HG02623 (cell line): ENCODE measurements at regions not wholly inside any gene's neighbourhood (a gene's known extent, or its start where the extent isn't known, plus 50 kb on each side); places are given as distances from the start of the nearest gene placed in this dataset.

ENCODE experiments used
- ATAC-seq: cut with Tn5 transposase; IDR thresholded peaks from one replicate; pipeline ENCODE4 v1.9.1; 2021; ENCODE audit warnings: moderate library complexity; ENCODE audit not compliant: unreplicated experiment

DNA sequence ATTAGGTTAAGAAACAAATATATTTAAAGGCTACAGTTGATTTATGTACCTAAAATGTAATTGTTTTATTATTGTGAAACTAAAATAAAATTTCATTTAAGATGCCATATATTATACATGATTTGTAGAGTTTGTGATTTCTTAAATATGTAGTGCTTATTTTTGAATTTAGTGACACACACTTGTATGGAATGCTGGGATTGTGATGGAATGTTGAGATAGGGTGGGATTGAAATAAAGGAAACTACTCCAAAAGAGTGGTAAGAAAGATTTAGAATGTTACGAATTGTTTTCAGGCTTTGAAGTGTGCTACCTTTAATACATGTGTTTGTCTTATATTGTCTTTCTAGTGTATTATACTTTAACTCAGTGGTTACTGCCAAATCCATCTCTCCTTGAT lies 330.3 kb upstream of the PITX2 start:
- no peak for ATAC-seq

DNA sequence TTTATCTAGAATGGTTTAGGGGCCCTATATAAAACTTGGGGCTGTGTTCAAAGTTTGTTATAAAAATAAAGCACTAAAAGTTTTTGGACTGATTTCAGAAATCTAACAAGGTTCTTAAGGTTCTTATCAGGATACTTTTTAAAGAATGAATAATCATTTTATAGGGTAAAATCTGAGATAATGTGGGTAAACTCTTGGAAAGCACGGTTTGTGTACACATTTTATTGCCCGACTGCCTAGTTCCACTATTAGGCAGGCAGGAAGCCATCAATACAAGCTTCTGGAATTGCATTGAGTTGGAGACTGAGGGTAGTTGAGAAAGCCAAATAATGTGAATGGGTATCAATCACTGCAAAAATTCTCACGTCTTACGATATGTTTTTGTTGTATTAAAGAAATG lies 331.0 kb upstream of the PITX2 start:
- no peak for ATAC-seq

DNA sequence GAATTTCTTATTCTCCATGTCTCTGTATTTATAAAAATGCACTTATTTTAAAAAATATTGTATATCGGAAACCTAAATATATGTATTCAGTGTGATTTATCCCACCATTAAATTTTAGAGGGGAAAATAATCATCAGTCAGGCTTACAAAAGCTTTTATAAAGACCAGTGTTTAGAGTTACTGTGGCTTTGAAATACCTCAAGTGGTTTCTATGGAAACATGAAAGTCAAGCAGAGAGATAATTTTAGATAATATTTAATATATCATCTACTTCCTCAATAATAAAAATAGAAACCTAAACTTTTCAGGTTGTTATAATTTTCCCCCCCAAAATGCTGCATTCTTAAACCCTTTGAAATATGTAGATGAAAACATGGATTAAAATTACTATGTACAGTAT lies 332.9 kb upstream of the PITX2 start:
- no peak for ATAC-seq

GRCh38 chr4:110959041-110959643 lies 336.3 kb upstream of the PITX2 start:
- no peak for ATAC-seq

- no peak for ATAC-seq
Measured at GRCh38 chr4:110961066-110961465, 338.2 kb upstream of the PITX2 start.

DNA sequence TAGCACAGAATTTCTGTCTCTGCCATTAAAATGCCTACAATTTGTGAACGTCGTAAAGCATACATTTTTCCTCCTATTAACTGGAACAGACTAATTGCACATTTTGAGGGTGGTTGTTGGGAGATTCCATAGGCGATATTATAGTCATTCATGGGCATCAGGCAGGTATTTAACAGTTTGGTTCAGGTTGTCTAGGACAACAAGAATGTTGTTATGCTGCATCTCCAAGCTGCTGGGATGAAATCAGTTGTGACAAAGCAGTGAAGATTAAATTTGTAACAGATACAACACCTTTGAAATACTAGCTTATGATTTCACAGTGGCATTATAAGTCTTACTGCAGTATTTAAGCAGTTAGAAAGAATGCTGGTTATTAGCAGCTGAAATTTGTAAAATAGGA lies 339.7 kb upstream of the PITX2 start:
- no peak for ATAC-seq

- ATAC-seq = no peak
Measured at GRCh38 chr4:110963662-110964280, 340.9 kb upstream of the PITX2 start.

- no peak for ATAC-seq
Measured at GRCh38 chr4:110967936-110968335, 345.1 kb upstream of the PITX2 start.

DNA sequence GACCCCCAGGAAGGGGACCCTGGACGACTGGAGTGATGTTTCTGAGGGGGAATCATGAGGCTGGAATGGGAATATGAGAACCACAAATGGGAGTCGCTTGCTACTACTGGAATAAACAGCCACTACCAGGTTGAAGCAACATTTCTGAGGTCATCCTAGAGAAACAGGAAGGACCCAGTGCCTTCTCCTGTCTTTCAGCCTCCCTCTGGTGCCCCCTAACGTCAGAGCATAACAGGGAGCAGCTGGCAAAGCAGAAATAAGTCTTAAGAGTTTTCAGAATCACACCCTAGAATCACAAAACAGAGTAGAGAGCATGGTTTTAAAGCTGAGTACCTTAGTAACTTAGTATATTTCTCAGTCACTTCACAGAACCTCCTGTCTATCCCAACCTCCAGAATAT lies 347.8 kb upstream of the PITX2 start:
- ATAC-seq = peak; percentile 60

DNA sequence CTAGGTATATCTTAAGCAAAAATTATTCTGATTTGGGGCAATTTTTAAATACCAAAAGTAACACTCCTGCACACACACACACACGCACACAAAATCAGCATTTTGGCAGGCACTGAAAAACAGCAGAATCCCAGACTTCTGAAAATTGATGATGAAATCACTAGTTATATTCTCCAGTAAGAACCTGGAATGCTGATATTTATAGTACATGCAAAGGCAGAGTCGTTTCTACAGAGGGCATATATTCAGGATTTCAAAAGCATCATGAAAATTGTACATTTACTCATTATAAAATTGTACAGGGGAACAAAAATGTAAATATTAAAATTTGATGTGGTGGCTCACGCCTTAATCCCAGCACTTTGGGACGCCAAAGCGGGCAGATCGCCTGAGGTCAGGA lies 352.5 kb upstream of the PITX2 start:
- ATAC-seq = no peak

DNA sequence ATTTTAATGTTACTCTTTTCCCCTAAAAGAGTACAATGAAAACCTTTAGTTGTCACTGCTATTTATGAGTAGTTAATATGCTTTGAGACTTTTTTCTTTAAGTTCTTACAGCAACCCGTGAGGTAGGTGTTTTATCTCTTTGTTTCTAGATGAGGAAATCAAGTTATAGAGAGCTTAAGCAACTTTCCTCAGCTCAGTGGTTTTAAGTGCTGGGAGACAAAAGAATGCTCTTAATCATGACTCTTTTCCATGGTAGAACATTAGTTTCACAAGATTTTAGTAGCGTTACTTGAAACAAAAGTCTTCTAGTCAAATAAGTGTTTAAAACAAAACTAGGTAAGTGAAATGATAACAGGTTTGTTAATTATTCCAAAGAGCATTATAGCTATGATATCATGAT lies 354.7 kb upstream of the PITX2 start:
- no peak for ATAC-seq

GRCh38 chr4:110978761-110979160 lies 355.9 kb upstream of the PITX2 start:
- no peak for ATAC-seq

- no peak for ATAC-seq
Measured at GRCh38 chr4:110982486-110982885, 359.6 kb upstream of the PITX2 start.

DNA sequence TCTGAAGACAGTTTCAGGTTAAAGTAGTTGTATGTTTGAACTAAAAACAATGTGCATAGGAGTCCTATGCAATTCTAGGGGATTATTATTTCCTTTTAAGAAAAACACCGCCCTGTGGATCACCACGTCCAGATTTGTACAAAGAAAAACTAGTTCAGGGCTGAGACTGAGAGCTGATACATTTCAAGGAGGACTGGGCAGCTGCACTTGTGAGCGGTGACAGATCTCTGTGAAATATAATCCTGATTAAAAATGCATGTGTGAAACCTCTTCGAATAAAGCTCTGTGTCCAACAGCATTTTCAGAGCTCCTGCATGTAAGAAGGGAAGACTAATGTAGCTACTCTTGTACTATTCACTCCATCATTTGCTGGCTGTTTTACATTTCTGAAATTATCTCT lies 365.8 kb upstream of the PITX2 start:
- no peak for ATAC-seq

DNA sequence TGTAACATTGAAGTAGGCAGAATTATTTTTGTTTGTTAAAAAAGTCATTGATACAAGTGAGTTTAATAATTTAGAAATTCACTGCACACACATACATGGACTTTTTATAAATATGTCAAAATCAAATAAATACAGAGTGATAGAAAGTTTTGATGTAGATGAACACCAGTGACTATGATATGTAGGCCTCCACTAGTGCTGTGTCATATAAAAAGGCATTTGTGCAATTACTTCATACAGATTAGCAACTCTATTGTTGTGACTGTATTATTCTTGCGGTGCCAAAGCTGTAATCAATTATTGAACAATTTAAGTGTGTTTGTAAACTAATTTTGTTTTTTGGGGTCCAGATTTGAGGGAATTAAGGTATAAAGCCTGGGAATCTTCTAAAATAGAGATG lies 366.2 kb upstream of the PITX2 start:
- ATAC-seq = no peak

- no peak for ATAC-seq
Measured at GRCh38 chr4:110994781-110995180, 371.9 kb upstream of the PITX2 start.

GRCh38 chr4:110998320-110998719 lies 375.4 kb upstream of the PITX2 start:
- ATAC-seq = no peak

DNA sequence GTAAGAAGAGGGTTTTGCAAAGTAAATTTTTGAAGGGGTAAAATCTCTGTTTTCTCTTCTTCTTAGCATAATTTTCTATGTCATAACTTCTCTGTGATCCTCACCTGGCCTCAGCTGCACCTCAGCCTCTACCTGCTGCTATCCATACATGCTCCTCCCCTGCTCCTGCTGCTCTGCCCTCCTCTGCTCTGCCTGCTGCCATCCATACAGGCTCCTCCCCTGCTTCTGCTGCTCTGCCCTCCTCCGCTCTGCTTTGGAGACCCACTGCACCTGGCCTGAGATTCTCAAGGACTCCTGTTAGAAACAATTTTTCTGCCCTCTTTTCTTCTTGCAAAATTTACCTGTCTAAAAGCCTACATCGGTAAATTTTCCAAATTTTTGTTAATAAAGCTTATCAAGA lies 388.6 kb upstream of the PITX2 start:
- ATAC-seq = no peak

DNA sequence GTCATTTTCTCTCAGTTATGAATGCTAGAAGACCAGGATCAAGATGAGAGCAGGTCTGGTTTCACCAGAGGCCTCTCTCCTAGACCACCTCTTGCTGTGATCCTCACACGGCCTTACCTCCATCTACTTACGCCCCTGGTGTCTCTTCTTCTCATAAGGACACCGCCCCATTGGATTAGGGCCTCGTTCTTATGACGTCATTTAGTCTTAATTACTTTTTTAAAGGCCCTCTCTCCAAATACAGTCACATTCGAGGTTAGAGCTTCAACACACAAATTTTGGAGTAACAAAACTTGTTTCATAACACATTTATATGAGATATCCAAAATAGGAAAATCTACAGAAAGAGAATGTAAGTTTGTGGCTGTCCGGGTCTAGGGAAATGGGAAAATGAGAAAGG lies 391.0 kb upstream of the PITX2 start:
- no peak for ATAC-seq

GRCh38 chr4:111014537-111014936 lies 391.7 kb upstream of the PITX2 start:
- ATAC-seq = no peak

DNA sequence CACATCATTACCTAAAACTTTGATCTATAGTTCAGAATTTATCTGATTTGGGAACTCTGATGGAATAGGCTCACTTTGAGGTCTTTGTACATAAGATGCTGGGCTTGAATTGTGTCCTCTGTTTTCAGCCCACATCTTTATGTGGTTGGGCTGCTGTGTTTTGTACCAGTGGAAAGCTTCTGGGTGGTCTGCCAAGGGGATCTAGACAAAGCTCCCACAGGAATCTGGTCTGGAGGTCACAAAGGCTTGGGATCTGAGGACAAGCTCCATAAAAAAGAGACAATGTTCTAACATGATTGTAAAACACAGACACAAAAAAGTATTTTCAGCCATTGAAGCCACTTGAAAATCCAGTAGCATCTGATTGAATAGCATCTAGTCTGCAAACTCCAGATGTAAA lies 393.5 kb upstream of the PITX2 start:
- ATAC-seq = no peak

GRCh38 chr4:111018216-111018615 lies 395.3 kb upstream of the PITX2 start:
- ATAC-seq = no peak

DNA sequence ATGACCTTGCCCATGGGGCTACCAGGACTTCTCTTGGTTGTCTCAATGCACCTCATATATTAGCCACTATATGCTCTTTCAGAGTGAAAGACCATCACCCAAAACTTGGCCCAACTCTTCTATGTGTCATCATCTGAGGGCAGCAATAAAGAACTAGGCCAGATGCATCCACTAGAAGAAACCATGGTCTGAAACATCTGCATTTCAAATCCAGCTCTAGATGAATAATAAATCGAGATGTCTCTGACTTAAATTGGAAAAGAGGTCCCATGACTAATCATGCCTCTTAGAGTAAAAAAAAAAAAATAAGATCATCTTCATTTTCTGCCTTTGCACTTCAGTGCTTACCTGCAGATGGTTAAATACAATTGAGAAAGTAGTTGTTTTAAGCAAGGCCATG lies 397.6 kb upstream of the PITX2 start:
- ATAC-seq = no peak
